ENCODE measurements at regions not wholly inside any gene's neighbourhood (a gene's known extent, or its start where the extent isn't known, plus 50 kb on each side); places are given as distances from the start of the nearest gene placed in this dataset.

- H2BK12ac ChIP-seq (ENCODE audit: low read length), result no peak overlapping the region
- no peak overlapping the region for H3K14ac ChIP-seq (ENCODE audit: low read length)
- H3K4ac ChIP-seq (ENCODE audit: low read depth, low read length), result no peak overlapping the region
- H2BK5ac ChIP-seq (ENCODE audit: low read depth, low read length, poor library complexity), result no peak overlapping the region
- no peaks in the 10 kb centered on the region for H3K27me3 ChIP-seq (ENCODE audit: insufficient read depth, low read length)
- no peak overlapping the region for H3K4me2 ChIP-seq (ENCODE audit: low read length)
- no peaks in the 10 kb centered on the region for H3K4me1 ChIP-seq (ENCODE audit: control insufficient read depth in 1 of 2, insufficient read depth in 2 of 2, low read length in 2 of 2)
- no peak overlapping the region for H3K9ac ChIP-seq (ENCODE audit: low read length)
- no peaks in the 10 kb centered on the region for H3K36me3 ChIP-seq (ENCODE audit: control insufficient read depth in 1 of 2, insufficient read depth in 2 of 2, low read length in 2 of 2)
- no peaks in the 10 kb centered on the region for H3K79me1 ChIP-seq (ENCODE audit: low read length)
- H4K12ac ChIP-seq (ENCODE audit: low read depth, low read length), result no peak overlapping the region
- no peak overlapping the region for H4K91ac ChIP-seq (ENCODE audit: low read depth, low read length)
- no peak overlapping the region for H3K4me3 ChIP-seq (ENCODE audit: low read depth, low read length)
- no peak overlapping the region for H2AK5ac ChIP-seq (ENCODE audit: low read length)
- no peak overlapping the region for H3K27ac ChIP-seq (ENCODE audit: low read depth, low read length)
- no peak overlapping the region for H4K8ac ChIP-seq (ENCODE audit: low read depth, low read length)
- no peak overlapping the region for H3K18ac ChIP-seq (ENCODE audit: low read length)
- no peak overlapping the region for H2AFZ ChIP-seq (ENCODE audit: insufficient read depth, low read length, poor library complexity)
- H3K23ac ChIP-seq (ENCODE audit: low read length), result no peak overlapping the region
- H3K79me2 ChIP-seq (ENCODE audit: control insufficient read depth, insufficient read depth, low read length, poor library complexity), result no peaks in the 10 kb centered on the region
- no peak overlapping the region for H2BK120ac ChIP-seq (ENCODE audit: insufficient read depth, low read length, poor library complexity)
- H3K9me3 ChIP-seq (ENCODE audit: insufficient read depth, low read depth, low read length), result no peaks in the 10 kb centered on the region
- no peak for DNase-seq
- no CpG with 5 or more reads among the region's 6 CpGs for WGBS (ENCODE audit: extremely low coverage, insufficient coverage, insufficient read length)
Observed at GRCh38 chr14:30252783-30253674, 305.9 kb upstream of the G2E3 start.

DNA sequence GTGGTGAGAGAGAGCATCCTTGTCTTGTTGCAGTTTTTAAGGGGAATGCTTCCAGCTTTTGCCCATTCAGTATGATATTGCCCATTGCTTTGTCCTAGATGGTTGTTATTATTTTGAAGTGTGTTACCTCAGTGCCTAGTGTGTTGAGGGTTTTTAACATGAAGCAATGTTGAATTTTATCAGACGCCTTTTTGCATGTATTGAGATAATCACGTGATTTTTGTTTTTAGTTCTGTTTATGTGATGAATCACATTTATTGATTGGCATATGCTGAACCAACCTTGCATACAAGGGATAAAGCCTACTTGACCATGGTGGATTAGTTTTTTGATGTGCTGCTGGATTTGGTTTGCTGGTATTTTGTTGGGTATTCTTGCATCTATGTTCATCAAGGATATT is 302.3 kb upstream of the G2E3 start:
- no peak overlapping the region for H4K91ac ChIP-seq (ENCODE audit: low read depth, low read length)
- H3K36me3 ChIP-seq (ENCODE audit: control insufficient read depth in 1 of 2, insufficient read depth in 2 of 2, low read length in 2 of 2), result no peaks in the 10 kb centered on the region
- no peak overlapping the region for H3K18ac ChIP-seq (ENCODE audit: low read length)
- no peak for DNase-seq
- no peak overlapping the region for H2BK120ac ChIP-seq (ENCODE audit: insufficient read depth, low read length, poor library complexity)
- no peak overlapping the region for H3K9ac ChIP-seq (ENCODE audit: low read length)
- H2AK5ac ChIP-seq (ENCODE audit: low read length), result no peak overlapping the region
- no peak overlapping the region for H3K4me3 ChIP-seq (ENCODE audit: low read depth, low read length)
- no peaks in the 10 kb centered on the region for H3K79me1 ChIP-seq (ENCODE audit: low read length)
- no peak overlapping the region for H2BK12ac ChIP-seq (ENCODE audit: low read length)
- no peaks in the 10 kb centered on the region for H3K79me2 ChIP-seq (ENCODE audit: control insufficient read depth, insufficient read depth, low read length, poor library complexity)
- no peak overlapping the region for H4K8ac ChIP-seq (ENCODE audit: low read depth, low read length)
- no CpG with 5 or more reads among the region's 2 CpGs for whole genome bisulfite sequencing (ENCODE audit: extremely low coverage, insufficient coverage, insufficient read length)
- no peak overlapping the region for H3K4me2 ChIP-seq (ENCODE audit: low read length)
- no peak overlapping the region for H2AFZ ChIP-seq (ENCODE audit: insufficient read depth, low read length, poor library complexity)
- H3K4me1 ChIP-seq (ENCODE audit: control insufficient read depth in 1 of 2, insufficient read depth in 2 of 2, low read length in 2 of 2), result no peaks in the 10 kb centered on the region
- H3K27me3 ChIP-seq (ENCODE audit: insufficient read depth, low read length), result no peaks in the 10 kb centered on the region
- no peak overlapping the region for H3K4ac ChIP-seq (ENCODE audit: low read depth, low read length)
- no peak overlapping the region for H2BK5ac ChIP-seq (ENCODE audit: low read depth, low read length, poor library complexity)
- H3K9me3 ChIP-seq (ENCODE audit: insufficient read depth, low read depth, low read length), result no peaks in the 10 kb centered on the region
- H3K14ac ChIP-seq (ENCODE audit: low read length), result no peak overlapping the region
- H4K12ac ChIP-seq (ENCODE audit: low read depth, low read length), result no peak overlapping the region
- H3K27ac ChIP-seq (ENCODE audit: low read depth, low read length), result no peak overlapping the region
- no peak overlapping the region for H3K23ac ChIP-seq (ENCODE audit: low read length)

DNA sequence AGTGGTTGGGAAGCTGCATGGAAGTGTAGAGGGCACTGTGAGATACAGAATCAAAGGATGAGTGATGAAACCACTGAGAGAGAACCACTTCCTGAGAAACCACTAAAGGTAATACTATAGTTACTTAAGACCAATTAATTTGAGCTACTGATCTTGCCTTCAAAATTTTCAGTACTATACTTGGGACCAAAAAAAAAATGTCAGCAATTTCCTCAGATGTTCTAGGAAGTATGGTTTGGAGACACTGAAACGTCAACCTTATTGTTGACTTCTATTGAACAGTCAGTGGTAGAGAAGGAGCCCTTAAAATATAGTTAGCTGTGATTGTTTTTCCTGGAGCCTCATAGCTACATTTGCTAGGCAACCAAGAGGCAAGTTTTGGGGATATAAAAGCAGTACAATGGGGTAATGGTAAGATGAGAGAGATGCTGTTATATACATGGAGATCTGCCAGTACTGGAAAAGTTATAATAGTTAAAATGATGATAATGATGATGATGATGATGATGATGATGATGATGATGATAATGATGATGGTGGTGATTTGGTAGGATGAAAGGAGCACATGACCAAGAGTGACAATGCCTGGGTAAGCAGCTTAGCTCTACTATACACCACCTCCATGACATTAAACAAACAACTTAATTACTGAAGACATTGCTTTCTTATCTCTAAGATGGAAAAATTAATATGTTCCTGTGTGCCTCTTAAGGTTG is 300.9 kb upstream of the G2E3 start:
- Histone ChIP-seq H3K9me3 (ENCODE audit: insufficient read depth, low read depth, low read length) (no peaks in the 10 kb centered on the region), H3K9ac (ENCODE audit: low read length) (no peak overlapping the region), H2AFZ (ENCODE audit: insufficient read depth, low read length, poor library complexity) (no peak overlapping the region), H3K4me3 (ENCODE audit: low read depth, low read length) (no peak overlapping the region), H3K18ac (ENCODE audit: low read length) (no peak overlapping the region), H3K23ac (ENCODE audit: low read length) (no peak overlapping the region), H2AK5ac (ENCODE audit: low read length) (no peak overlapping the region), H3K27ac (ENCODE audit: low read depth, low read length) (no peak overlapping the region), H2BK5ac (ENCODE audit: low read depth, low read length, poor library complexity) (no peak overlapping the region), H3K14ac (ENCODE audit: low read length) (no peak overlapping the region), H3K4ac (ENCODE audit: low read depth, low read length) (no peak overlapping the region), H3K27me3 (ENCODE audit: insufficient read depth, low read length) (no peaks in the 10 kb centered on the region), H4K12ac (ENCODE audit: low read depth, low read length) (no peak overlapping the region), H3K4me2 (ENCODE audit: low read length) (no peak overlapping the region), H4K91ac (ENCODE audit: low read depth, low read length) (no peak overlapping the region), H4K8ac (ENCODE audit: low read depth, low read length) (no peak overlapping the region), H2BK12ac (ENCODE audit: low read length) (no peak overlapping the region), H3K36me3 (ENCODE audit: control insufficient read depth in 1 of 2, insufficient read depth in 2 of 2, low read length in 2 of 2) (no peaks in the 10 kb centered on the region), H2BK120ac (ENCODE audit: insufficient read depth, low read length, poor library complexity) (no peak overlapping the region), H3K79me1 (ENCODE audit: low read length) (no peaks in the 10 kb centered on the region), H3K4me1 (ENCODE audit: control insufficient read depth in 1 of 2, insufficient read depth in 2 of 2, low read length in 2 of 2) (no peaks in the 10 kb centered on the region), H3K79me2 (ENCODE audit: control insufficient read depth, insufficient read depth, low read length, poor library complexity) (no peaks in the 10 kb centered on the region)
- DNase-seq, result no peak
- no CpG with 5 or more reads among the region's 1 CpG for WGBS (ENCODE audit: extremely low coverage, insufficient coverage, insufficient read length)

DNA sequence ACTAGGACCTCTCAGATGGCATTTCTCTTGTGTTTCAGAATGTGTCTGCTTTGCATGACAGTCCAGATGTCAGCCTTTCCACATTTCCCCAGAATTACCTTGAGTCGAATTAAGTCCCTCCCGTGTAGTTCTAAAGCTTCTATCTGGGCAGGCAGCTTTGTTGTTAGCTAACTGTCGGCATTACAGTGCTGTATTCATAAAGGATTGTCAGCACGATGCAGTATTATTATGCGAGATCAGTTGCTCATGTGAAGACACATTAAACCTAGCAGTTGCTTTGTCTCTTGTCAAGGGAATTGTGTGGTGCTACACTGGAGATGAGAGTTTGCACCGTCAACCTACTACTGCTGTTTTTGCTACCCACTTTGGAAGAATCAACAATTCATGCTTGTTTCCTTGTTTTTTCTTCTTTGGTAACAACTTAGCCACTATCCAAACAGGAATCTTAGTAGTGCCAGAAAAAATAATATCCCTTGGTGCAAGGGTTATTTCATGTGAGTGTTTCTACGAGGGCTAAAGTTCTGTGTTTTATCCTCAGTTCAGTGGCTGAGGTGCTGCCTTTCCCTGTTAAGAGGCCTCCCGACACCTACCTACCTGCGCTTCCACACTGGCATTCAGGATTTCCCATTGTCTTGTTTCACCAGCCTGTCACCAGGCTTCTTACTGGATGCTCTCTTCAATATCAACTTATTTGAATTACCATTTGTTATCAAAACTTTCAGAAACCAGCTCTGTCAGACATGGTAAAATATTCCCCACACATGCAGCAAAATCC is 297.9 kb upstream of the G2E3 start:
- Histone ChIP-seq H3K4me1 (ENCODE audit: control insufficient read depth in 1 of 2, insufficient read depth in 2 of 2, low read length in 2 of 2) (no peaks in the 10 kb centered on the region), H3K36me3 (ENCODE audit: control insufficient read depth in 1 of 2, insufficient read depth in 2 of 2, low read length in 2 of 2) (no peaks in the 10 kb centered on the region), H3K14ac (ENCODE audit: low read length) (no peak overlapping the region), H3K79me2 (ENCODE audit: control insufficient read depth, insufficient read depth, low read length, poor library complexity) (no peaks in the 10 kb centered on the region), H3K18ac (ENCODE audit: low read length) (no peak overlapping the region), H3K4me3 (ENCODE audit: low read depth, low read length) (no peak overlapping the region), H2BK5ac (ENCODE audit: low read depth, low read length, poor library complexity) (no peak overlapping the region), H2BK120ac (ENCODE audit: insufficient read depth, low read length, poor library complexity) (no peak overlapping the region), H3K23ac (ENCODE audit: low read length) (no peak overlapping the region), H4K91ac (ENCODE audit: low read depth, low read length) (no peak overlapping the region), H2AFZ (ENCODE audit: insufficient read depth, low read length, poor library complexity) (no peak overlapping the region), H2BK12ac (ENCODE audit: low read length) (no peak overlapping the region), H3K27ac (ENCODE audit: low read depth, low read length) (no peak overlapping the region), H4K8ac (ENCODE audit: low read depth, low read length) (no peak overlapping the region), H4K12ac (ENCODE audit: low read depth, low read length) (no peak overlapping the region), H3K4me2 (ENCODE audit: low read length) (no peak overlapping the region), H3K27me3 (ENCODE audit: insufficient read depth, low read length) (no peaks in the 10 kb centered on the region), H3K9ac (ENCODE audit: low read length) (no peak overlapping the region), H3K79me1 (ENCODE audit: low read length) (no peaks in the 10 kb centered on the region), H3K4ac (ENCODE audit: low read depth, low read length) (no peak overlapping the region), H3K9me3 (ENCODE audit: insufficient read depth, low read depth, low read length) (no peaks in the 10 kb centered on the region), H2AK5ac (ENCODE audit: low read length) (no peak overlapping the region)
- whole genome bisulfite sequencing (ENCODE audit: extremely low coverage, insufficient coverage, insufficient read length), result no CpG with 5 or more reads among the region's 9 CpGs
- no peak for DNase-seq
